ENCODE measurements at regions not wholly inside any gene's neighbourhood (a gene's known extent, or its start where the extent isn't known, plus 50 kb on each side); places are given as distances from the start of the nearest gene placed in this dataset.

DNA sequence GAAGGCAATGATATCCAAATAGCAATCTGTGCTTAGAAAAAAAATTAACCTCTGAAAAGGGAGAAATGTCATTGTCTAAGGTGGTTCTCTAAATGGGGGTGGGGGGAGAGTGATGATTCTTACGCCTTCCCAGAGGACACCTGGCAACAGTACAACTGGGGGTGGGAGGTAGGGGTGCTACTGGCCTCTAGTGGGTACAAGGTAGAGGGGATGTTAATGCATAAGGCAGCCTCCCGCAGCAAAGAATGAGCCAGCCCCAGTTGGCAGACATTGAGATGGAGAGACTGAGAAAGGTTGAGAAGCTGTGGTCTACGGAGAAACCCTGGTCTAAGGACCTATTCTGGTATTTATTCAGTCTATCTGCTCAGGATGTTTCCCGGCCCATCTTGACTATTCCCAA, 472.2 kb upstream of the RUNX1 start:
- Histone ChIP-seq H3K14ac (ENCODE audit: insufficient read depth, low read length) (no peak overlapping the region), H2BK5ac (ENCODE audit: insufficient read length, low read length) (no peak overlapping the region), H3K23me2 (ENCODE audit: insufficient read length, low read depth, low read length, poor library complexity, severe bottlenecking) (no peaks in the 10 kb centered on the region), H3K27me3 (ENCODE audit: insufficient read depth, low read length) (no peaks in the 10 kb centered on the region), H4K20me1 (ENCODE audit: control insufficient read depth, insufficient read depth, insufficient read length) (no peaks in the 10 kb centered on the region), H3K79me1 (ENCODE audit: insufficient read depth, low read depth, low read length, poor library complexity, severe bottlenecking) (no peaks in the 10 kb centered on the region), H4K91ac (ENCODE audit: insufficient read length, low read depth, low read length) (no peak overlapping the region), H2BK12ac (ENCODE audit: insufficient read length, low read depth, low read length) (no peak overlapping the region), H3K23ac (ENCODE audit: insufficient read length, low read depth, low read length) (no peak overlapping the region), H3K4me2 (ENCODE audit: insufficient read depth, insufficient read length, low read length) (no peak overlapping the region), H3K4me1 (ENCODE audit: insufficient read depth, low read length) (peaks cover 2% of the 10 kb centered on the region; the same call in 1 of the 2 replicates), H3K4ac (ENCODE audit: low read depth, low read length) (no peak overlapping the region), H2BK15ac (ENCODE audit: low read depth, low read length) (no peak overlapping the region), H3K56ac (ENCODE audit: insufficient read length, low read depth, low read length) (no peak overlapping the region), H3K79me2 (ENCODE audit: insufficient read depth, low read length) (no peaks in the 10 kb centered on the region), H3K27ac (ENCODE audit: insufficient read length, low read depth, low read length) (no peak overlapping the region), H3K18ac (ENCODE audit: insufficient read length, low read depth, low read length) (no peak overlapping the region), H2BK20ac (ENCODE audit: low read depth, low read length, poor library complexity, severe bottlenecking) (no peak overlapping the region), H3T11ph (ENCODE audit: low read length) (no peak overlapping the region), H3K9ac (ENCODE audit: extremely low read depth, insufficient read length, low read length) (no peak overlapping the region), H3K9me3 (ENCODE audit: control insufficient read depth, low read depth, low read length) (no peaks in the 10 kb centered on the region), H4K8ac (replicated peaks; ENCODE audit: insufficient read length, low read depth, low read length) (no peak overlapping the region), H2AK5ac (ENCODE audit: insufficient read length, low read length) (no peak overlapping the region), H2BK120ac (ENCODE audit: low read depth, low read length, poor library complexity, severe bottlenecking) (no peak overlapping the region), H4K5ac (ENCODE audit: insufficient read length, low read depth, low read length) (no peak overlapping the region), H2AFZ (ENCODE audit: low read length) (no peak overlapping the region)
- Mint-ChIP-seq H3K4me3 (no peak overlapping the region), H3K27ac (peak overlapping the region in 2 of 3 experiments; percentile 57 to 89; a peak in 5 of 7 replicates), H3K27me3 (ENCODE audit: low read depth) (no peaks in the 10 kb centered on the region; the same call in 1 of the 2 replicates), H3K9me3 (peaks cover 0 to 4% of the 10 kb centered on the region in 2 experiments; a peak in 2 of 5 replicates), H3K4me1 (peaks cover 42 to 45% of the 10 kb centered on the region in 2 experiments), H3K36me3 (ENCODE audit: insufficient read depth in 1 of 3, low read depth in 3 of 3) (peaks cover 0 to 7% (median 3%) of the 10 kb centered on the region in 3 experiments; a peak in 4 of 7 replicates)
- peak; percentile 55 for DNase-seq
- peak; percentile 65 for TF ChIP-seq CTCF (conservative IDR thresholded peaks at IDR 0.05)
- WGBS (ENCODE audit: extremely low coverage, insufficient read length, low lambda C conversion rate): no CpG with 5 or more reads among the region's 4 CpGs

Data from H9 (cell line).